Lower leg skin (tissue), 4 donors: ENCODE measurements at regions not wholly inside any gene's neighbourhood (a gene's known extent, or its start where the extent isn't known, plus 50 kb on each side); places are given as distances from the start of the nearest gene placed in this dataset.

Experiments
- DNase-seq, 2 donors: peaks; one replicate each; pipeline ENCODE4 v3.0.0-alpha.2; 2019; ENCODE audit warnings: low spot score in 2 of 2
- H3K4me3 ChIP-seq: fragments of 200-600 bp; sonication (generic); 2 replicates; pipeline ENCODE4 v1.5.1; 2017; ENCODE audit warnings: mild to moderate bottlenecking, low read depth; ENCODE audit not compliant: poor library complexity, severe bottlenecking
- CTCF ChIP-seq, 3 donors: fragments of 450-650 bp; IDR thresholded peaks; one replicate each; pipeline ENCODE4 v1.5.1; 2016; ENCODE audit warnings: antibody characterized with exemption in 3 of 3, mild to moderate bottlenecking in 3 of 3, moderate library complexity in 2 of 3
- POLR2A ChIP-seq, 2 donors: fragments of 450-650 bp; IDR thresholded peaks; one replicate each; pipeline ENCODE4 v1.6.1; 2016 to 2017; ENCODE audit warnings: antibody characterized with exemption in 2 of 2, mild to moderate bottlenecking in 1 of 2, moderate library complexity in 1 of 2
- WGBS, 2 donors: methylation state at CpG; one replicate each; pipeline ENCODE4 v1.1.5; 2018; 5-methylcytosine and 5-hydroxymethylcytosine counted together
- intact Hi-C: fragments of 100-400 bp; cut with DNase I; formaldehyde crosslinking; loops from one replicate; pipeline ENCODE4 v1.15.0; 2023; ENCODE audit warnings: low total_unique reads

GRCh38 chr10:31754803-31755624 is 173.6 kb downstream of the ARHGAP12 start:
- DNase-seq = no peak
- intact Hi-C loops = no loop called here
- 49 to 67% methylated on average over 14 of the region's 14 CpGs for WGBS, 2 donors
- TF ChIP-seq CTCF (IDR thresholded peaks at IDR 0.05) = no peak
- TF ChIP-seq POLR2A (IDR thresholded peaks at IDR 0.05) = no peak
- no peak overlapping the region for H3K4me3 ChIP-seq

- no peak overlapping the region for H3K4me3 ChIP-seq
- 95 to 96% methylated on average over 6 of the region's 6 CpGs for WGBS, 2 donors
- DNase-seq = no peak
- intact Hi-C loops = no loop called here
- no peak for TF ChIP-seq CTCF (IDR thresholded peaks at IDR 0.05)
- no peak for TF ChIP-seq POLR2A (IDR thresholded peaks at IDR 0.05)
Observed at GRCh38 chr10:31753681-31754080, 174.9 kb downstream of the ARHGAP12 start.

- H3K4me3 ChIP-seq = no peak overlapping the region
- TF ChIP-seq CTCF (IDR thresholded peaks at IDR 0.05) (no peak), POLR2A (IDR thresholded peaks at IDR 0.05) (no peak)
- no peak for DNase-seq
- intact Hi-C loops = no loop called here
- 86 to 100% methylated on average over 1 of the region's 1 CpG for WGBS, 2 donors
Observed at GRCh38 chr10:31752170-31752569, 176.5 kb downstream of the ARHGAP12 start.

- intact Hi-C loops = no loop called here
- no peak overlapping the region for H3K4me3 ChIP-seq
- 73 to 75% methylated on average over 9 of the region's 9 CpGs for WGBS, 2 donors
- no peak for TF ChIP-seq POLR2A (IDR thresholded peaks at IDR 0.05)
- TF ChIP-seq CTCF (IDR thresholded peaks at IDR 0.05) = no peak
- DNase-seq = no peak
Observed at GRCh38 chr10:31751738-31752080, 176.9 kb downstream of the ARHGAP12 start.

- TF ChIP-seq POLR2A (IDR thresholded peaks at IDR 0.05) (no peak), CTCF (IDR thresholded peaks at IDR 0.05) (no peak)
- no peak for DNase-seq
- intact Hi-C loops = no loop called here
- WGBS, 2 donors = 50 to 64% methylated on average over 7 of the region's 7 CpGs
- no peak overlapping the region for H3K4me3 ChIP-seq
Observed at GRCh38 chr10:31751051-31751737, 177.4 kb downstream of the ARHGAP12 start.
